ENCODE measurements at regions not wholly inside any gene's neighbourhood (a gene's known extent, or its start where the extent isn't known, plus 50 kb on each side); places are given as distances from the start of the nearest gene placed in this dataset.

DNA sequence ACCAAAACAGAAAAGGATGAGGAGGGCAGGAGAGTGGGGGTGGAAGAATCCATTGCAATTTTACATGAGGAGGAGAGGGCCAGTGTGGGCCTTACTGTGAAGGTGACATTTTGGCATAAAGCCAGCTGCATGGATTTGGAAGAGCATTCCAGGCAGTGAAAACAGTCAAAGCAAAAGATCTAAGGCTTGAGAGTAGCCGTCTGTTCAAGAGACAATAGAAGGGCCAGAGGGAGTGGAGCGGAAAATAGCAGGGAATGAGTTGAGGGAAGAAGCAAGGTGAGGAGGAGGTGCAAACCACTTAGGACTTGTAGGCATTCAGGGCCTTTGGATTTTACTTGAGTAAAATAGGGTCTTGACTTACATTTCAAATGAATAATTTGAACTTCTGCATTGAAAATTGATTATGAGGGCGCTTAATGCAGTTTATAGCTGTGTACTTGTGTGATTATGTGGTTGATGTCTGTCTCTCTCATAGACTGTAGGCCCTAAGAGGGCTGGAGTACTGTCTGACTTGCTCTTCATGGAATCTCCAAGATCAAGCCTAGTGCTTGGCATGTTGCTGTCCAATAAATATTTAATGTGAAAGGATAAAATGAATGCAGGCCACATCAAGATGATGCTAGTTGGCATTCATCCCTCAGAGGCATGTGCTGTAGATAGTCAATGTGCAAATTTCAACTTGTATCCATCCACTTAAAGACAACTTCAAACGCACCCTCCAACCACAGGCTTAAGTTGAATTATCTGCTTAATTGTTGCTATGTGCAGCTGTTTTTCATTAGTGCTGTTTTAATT lies 772.1 kb upstream of the RBFOX1 start:
- no peak for DNase-seq

DNA sequence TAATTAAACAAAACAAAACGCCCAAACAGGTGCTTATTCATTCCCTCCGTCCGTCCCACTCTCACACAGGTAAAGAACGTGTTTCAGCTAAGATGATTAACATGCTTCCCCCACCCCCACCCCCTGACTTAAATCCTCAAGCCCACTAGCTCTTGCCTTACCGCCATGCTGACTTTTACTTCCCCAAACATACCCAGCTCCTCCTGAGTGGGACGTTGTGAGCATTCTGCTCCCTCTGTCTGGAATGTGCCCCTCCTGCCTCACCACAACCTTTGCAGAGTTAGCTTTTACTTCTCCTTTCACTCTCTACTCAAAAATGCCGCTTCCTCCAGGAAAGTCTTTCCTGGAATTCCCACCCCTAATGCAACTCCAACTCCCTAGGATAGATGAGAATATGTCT lies 774.0 kb upstream of the RBFOX1 start:
- no peak for DNase-seq

DNA sequence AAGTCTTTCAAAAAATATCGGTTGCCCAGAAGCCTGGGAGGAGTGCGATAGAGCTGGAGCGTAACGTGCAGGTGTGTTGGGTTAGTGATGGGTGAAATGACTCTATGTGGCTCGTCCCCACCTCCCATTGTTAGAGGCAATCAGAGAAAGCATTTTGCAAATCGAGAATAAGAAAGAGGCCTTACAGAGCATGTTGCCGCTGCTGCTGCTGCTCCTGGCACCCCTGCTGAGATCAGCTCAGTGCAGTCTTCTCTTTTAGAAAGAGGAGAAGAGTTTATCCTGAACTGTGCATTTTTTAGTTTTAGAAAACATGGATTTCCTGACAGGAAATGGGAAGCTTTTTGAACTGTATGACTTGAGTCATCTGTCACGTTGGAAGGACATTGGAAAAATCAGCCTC lies 774.5 kb upstream of the RBFOX1 start:
- DNase-seq: no peak

DNA sequence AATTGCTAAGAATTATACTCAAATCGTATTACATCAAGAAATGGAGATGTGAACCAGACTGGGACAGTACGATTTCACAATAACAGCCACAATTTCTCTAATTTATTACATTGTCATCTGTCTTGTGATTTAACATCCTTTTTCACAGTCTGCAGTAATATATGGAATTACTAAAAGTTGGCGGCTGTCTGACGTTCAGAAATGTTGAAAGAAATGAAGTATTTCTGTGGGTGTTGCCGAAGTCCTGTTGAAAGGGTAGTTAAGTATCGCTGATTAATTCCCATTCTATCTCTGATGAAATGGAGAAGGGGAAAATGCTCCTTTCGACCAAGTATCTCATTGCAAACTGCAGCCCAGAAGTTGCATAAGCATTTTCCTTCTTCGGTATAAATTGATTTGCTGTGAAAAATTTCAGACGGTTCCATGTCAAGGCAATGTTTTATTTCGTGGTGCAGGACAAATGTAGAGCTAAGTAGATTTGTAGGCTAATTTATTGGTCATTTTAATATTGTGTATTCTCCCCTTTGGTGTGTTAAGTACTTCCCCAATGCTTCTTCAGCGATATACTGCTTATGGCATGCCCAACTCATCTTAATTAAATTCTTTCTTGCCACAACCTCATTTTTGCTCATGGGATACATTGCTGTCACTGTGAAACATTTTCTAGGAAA lies 775.2 kb upstream of the RBFOX1 start:
- DNase-seq: no peak

DNA sequence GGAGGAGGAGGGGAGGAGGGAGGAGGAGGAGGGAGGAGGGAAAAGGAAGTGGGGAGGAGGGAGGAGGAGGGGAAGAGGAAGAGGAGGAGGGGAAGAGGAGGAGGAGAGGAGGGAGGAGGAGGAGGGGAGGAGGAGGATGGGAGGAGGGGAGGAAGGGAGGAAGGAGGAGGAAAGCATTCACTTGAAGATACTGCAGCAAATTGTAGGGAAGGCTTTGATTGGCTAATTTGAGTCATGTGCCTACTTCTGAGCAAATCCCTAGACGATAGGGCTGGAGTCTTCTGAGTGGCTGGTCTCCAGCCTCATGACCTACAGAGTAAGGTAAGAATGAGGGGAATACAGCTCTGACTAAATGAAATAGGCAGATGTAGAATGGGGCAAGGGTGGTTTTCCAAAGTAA lies 783.2 kb upstream of the RBFOX1 start:
- no peak for DNase-seq

DNA sequence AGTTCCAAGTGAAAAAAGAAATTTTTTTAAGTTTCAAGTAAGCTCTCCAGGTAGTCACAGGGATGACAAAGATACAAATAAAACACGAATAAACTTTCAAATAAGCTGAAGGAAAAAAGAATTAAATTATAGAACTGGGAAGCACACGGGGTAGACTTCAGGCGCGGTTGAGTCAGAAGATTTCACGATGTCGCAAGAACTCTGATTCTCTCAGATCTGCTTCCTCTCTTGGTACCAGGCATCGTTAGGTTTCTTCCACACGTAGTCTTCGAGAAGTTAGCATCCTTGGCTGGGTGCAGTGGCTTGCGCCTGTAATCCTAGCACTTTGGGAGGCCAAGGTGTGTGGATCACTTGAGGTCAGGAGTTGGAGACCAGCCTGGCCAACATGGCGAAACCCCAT lies 784.1 kb upstream of the RBFOX1 start:
- no peak for DNase-seq

DNA sequence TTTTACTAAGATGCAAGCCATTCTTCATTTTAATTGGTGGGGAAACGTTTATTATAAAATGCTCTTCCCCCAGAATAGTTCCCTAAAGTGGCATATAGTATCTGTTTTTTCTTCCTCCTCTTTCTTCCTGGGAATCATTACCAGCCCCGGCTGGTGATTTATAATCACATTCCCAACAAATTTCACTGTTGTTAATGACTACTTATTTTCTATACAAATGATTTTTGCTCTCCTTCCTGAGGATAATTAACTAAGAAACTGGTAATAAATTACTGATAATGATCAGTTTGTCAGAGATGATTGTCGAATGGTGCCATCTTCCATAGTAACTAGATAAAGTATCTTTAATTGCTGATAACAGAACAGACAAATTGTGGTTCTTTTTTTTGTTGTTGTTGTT lies 785.5 kb upstream of the RBFOX1 start:
- no peak for DNase-seq

DNA sequence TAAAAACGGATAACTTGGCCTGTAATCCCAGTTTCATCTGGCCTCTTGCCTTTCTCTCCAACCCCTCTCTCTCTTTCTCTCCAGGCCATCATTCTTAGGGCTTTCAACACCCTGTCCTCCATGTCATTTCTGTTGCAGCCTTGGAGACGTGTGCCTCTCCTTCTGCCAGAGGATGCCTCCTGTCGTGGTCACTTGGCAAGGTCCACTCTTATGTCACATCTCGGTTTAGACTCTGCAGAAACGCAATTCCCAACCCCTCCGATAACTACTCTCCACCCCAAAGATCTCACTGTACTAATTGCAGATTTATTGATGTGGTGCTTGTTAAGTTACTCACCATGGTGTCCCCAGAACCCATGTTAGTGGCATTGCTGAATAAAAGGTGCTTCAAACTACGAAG lies 787.3 kb upstream of the RBFOX1 start:
- no peak for DNase-seq

DNA sequence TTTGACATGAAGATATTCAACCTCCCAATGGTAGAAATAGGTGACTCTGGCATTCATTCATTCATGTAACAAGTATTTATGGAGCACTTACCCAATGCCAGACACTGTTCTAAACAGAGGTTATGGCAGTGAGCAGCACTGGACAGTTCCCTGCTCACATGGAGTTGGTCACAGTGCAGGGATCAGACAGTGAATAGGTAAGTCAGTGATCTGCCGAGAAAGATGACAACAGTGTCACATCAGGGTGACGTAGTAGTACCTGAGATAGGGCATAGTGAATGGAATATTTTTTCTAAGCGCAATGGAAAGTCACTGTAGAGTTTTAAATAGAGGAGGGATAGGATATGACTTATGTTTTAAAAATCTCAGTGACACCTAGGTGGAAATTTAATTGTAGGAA lies 791.4 kb upstream of the RBFOX1 start:
- DNase-seq: no peak

DNA sequence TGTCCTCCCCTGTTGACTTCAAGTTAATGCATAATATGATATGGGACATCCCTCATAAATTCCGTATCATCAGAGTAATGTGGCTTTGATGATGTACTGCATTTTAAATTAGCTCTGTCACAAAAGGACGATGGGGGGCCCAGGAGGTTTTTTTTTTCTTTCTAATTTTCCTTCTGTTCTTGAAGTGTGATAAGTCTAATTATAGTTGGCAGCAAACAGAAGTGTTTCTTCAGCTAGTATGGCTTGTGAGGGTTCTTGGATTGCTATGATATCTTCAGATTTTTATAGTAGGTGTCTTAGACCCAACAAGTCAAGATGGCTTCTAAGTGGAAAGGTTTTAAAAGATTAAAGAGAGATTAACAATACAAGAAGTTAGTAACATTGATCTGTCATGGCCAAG lies 796.2 kb upstream of the RBFOX1 start:
- no peak for DNase-seq

DNA sequence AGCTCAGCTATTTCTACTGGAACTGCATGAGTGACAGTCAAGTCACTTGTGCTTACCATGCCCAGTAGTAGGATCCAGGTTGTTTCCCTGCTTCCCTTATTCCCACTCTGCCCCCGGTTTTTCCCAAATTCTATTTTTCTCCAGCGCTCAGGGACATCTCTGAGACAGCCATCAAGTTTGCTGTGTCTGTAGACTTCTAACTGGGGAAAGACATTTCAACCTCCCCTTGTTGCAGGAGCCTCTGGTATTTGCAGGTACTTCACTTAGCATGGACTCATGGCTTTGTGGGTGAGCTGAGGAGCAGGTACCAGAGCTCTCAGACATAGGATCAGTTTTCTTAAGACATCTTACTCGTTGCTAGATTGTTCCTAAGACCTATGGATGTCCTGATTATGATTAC lies 801.6 kb upstream of the RBFOX1 start:
- no peak for DNase-seq

DNA sequence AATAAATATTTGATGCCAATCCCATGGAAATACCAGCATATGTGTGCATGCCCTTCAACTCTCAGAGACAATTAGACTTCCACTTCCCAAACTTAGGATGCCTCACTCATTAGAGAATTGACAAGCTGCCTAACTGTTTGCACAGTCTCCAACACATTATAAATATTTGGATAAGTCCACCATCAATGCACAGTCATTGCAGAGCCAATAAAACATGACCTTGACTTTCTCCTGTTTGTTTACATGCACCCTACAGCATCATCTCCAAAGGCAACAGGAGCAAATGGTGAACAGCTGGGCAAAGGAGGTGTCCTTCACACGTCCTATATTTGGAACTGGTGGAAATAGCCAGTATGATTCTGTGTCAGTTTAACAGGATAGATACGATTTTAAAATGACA lies 804.4 kb upstream of the RBFOX1 start:
- no peak for DNase-seq

DNA sequence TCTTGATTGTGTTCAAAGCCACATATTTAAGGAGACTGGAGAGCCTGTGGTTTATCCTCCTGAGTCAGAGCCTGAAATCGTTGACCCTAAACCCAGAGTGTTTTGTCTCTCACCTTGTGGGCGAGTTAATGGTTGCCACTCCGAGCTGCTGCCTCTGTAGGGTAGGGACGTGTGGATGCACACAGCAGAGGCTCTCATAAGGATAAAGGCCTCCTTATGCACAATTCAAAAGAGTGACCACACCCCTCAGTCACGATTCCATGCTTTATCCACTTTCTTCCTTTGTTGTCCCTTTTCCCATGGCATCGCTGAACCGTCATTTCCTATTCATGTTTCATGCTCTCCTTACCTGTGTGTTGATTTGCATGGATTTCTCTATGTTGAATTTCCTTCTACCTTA lies 805.0 kb upstream of the RBFOX1 start:
- no peak for DNase-seq

DNA sequence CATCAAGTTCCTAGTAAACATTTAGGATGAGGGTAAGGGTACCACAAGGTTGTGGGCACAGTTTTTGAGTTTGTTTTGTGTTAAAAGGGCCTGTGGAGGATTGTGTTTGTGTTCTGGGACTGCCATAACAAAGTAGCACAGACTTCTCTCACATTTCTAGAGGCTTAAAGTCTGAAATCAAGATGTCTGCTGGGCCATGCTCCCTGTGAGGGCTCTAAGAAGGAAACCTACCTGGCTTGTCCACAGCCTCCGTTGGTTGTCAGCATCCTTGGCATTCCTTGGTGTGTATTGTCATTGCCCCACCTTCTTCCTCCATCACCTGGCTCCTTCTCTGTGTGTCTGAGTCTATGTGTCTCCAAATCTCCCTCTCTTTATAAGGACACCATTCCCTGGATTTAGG lies 808.1 kb upstream of the RBFOX1 start:
- DNase-seq: no peak

DNA sequence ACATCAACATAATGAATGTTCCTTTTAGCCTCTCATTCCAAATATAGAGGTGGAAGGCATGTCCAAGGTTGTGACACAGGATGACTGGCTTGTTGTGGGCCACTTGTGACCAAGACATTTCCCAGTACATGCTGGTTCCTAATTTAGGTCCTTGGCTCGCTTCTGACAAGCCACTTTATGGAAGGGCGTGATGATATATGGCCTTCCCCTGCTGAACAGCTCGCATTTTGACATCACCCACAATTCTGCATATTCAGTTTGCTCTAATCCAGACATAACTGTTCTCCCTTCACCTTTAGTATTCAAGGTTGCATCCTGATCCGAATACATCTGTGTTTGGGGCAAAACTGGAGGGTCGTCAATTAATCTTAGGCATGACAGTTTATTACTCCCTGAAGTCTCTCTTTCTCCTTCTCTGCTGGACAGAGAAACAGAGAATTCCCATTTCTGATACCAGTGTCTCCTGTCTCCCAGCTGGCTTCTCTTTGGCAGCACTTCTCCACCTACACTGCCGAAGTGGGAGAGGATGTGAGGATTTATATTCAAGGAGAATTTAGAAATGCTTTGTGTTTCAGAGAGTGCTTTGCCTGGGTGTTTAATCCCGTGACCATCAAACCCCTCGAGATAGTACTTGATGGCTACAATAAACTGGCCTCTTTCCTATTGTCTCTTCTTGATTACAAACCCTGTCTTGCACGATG lies 815.5 kb upstream of the RBFOX1 start:
- DNase-seq: no peak

DNA sequence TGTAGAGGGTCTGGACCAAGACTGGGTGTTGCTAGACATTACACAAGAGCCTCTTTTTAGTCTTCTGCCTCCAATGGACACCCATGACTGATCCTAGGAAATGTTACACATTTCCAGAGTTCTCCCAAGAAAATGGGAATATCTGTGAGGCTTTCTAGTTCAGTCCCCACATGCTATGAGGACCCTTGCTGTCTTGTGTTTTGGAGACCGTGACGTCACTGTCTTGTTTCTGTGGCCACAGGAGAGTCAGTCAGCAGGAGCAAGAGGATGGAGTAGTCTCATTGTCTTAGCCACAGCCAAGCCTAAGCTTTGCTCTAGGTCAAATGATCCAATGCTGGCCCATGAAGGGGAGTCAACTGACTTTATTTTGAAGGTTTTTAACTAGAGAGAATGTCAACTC lies 820.1 kb upstream of the RBFOX1 start:
- no peak for DNase-seq

DNA sequence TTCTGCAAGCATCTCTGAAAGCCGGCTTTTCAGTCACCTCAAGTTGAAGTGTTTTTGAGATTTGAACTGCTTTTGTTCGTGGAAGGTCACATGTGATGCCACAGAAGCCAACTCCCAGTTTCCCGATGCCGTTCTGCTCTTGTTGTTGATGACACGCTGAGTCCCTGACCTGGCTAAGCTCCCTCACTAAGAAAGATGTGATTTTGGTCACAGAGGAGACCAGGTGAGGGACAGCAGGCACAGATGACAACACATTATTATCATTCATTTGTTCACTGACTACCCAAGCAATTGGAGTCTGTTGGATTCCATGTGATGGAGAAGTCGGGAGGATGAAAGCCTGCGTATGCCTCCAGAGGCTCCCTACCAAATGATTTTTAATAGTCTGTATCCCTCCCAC lies 822.4 kb upstream of the RBFOX1 start:
- no peak for DNase-seq

DNA sequence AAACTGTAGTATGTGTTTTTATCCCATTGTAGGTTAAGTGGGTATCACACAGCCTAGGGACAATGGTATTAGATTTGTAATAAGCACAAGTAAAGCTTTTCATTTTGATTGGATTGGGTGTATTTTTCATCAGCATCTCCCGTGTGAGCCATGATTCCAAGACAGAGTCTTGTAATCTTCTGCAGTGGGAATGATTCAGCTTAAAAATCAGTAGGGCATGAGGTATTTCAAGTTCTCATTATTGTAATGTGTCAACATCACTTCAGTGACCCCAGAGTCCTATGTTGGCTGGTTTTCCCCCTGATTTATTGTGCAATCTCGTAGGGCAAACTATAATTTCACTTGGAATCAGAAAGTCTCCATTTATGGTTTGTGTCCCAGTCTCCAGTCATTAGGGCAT lies 833.2 kb upstream of the RBFOX1 start:
- no peak for DNase-seq

DNA sequence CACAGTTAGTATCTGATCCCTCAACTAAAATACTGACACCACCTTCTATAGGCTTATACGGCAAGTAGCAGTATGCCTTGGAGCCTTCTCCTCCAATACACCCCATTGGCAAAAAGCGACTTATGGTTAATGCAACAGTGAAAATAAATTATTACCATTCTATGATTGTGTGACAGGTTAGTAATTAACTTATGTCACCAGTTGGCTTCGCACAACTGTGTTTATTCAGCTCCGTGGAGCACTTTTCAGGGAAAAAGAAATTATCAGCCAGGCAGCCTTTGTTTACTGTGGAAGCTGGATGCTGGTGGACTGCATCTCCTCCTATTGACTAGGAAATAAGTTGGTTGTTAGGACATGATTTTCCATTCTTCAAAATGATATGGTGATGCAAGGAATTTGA lies 833.8 kb upstream of the RBFOX1 start:
- DNase-seq: no peak

DNA sequence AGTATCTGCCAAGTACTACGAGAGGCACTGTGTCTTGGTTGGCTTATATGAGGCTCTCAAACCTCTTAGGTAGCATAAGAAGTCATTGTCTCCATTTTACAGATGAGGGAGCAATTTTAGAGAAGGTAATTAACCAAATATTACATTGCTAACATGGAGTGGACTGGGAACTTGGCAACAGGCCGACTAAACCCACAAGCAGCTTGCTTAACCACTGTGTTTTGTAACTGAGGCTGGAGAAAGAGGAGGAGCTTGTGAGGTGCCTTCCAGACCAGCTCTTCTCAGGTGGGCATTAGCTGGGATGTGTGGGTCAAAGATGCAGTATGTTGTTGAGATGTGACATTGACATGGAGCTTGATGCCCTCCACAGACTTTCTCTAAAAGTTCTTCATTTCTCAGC lies 835.6 kb upstream of the RBFOX1 start:
- DNase-seq: no peak

DNA sequence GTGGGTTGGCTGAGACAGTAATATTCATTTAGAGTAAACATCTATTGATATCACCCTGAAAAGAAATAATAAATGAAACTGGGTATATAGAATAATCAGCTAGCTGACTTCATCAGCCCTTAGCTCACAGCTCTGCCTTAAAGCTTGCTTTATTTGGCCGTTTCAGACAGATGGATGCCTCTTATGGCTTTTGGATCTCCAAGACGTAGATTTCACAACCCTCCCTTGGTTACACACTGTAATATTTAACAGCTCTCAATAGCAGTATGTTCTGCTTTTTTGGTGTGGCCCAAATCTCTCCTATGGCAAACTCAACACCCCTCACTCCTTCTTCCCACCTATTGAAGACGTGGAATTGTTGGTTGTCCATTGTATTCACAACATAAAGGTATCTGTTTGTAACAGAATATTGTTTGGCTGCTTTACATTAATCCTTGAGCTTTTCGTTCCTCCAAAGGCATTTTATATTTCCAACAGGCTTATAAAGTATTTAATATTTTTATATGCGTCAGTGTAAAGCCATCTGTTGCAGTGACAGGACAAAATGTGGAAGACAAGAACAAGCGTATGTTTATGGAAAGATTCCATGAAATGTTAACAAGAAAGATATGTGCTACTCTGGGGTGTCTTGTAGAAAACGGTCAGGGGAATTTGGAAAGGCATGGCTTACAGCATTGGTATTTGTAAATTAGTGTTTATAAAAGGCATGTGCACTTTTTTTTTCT lies 837.0 kb upstream of the RBFOX1 start:
- DNase-seq: no peak

DNA sequence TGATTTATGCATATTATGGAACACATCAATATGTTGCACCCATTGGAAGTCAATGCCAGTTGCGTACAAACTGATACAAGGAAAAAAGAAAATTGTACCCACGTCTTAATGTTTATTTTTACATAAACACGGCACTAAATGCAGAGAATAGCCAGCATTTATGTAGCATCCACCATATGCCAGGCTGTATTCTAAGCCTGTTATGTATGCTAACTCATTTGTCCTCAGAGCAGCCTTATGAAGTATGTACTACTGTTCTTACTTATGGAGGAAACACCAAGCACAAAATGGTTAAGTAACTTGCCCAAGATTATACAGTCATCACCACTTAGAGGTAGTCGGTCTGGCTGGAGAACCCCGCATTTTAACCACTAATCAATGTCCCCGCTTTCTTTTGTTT lies 837.9 kb upstream of the RBFOX1 start:
- no peak for DNase-seq

DNA sequence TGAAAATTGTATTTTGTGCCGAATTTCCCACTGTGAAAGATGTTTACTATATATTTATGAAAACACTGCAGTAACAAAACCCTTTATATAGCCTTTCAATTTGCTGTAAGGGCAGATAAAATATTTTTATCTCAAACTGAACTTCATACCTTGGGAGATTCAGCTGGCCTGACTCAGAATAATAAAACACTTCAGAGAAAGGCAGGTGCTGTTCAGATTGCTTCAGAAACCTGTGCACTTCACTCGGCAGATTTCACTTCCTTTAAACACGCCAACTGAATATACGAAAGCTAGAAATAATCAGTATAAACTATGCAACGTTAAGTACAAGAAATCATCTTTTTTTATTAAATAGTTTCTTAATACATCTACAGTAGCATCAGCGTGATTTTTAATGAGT lies 839.1 kb upstream of the RBFOX1 start:
- no peak for DNase-seq

DNA sequence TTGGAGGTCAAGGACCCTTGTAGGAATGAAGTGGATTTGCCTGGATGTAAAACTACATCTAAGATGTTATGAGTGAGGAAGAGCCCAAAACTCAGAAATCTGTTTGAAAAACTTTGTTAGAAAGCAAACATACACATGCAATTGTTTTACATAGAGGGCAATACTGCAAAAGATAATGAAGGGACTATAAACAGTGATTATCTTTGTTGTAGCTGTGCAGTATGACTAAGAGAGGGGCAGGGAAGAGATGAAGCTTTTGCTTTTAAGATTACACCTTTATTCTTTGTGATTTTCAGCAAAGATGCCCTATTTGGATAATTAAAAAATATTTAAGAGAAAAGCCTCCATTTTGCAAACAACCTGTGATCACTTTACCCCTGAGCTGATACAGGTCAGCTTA lies 839.9 kb upstream of the RBFOX1 start:
- no peak for DNase-seq

Data from activated gamma-delta T cell (primary cell).